ENCODE measurements at regions not wholly inside any gene's neighbourhood (a gene's known extent, or its start where the extent isn't known, plus 50 kb on each side); places are given as distances from the start of the nearest gene placed in this dataset.

GRCh38 chr5:15447209-15447608 lies 52.8 kb upstream of the FBXL7 start:
- no peak for DNase-seq (ENCODE audit: low read depth)
- TF ChIP-seq, protein P1, sequence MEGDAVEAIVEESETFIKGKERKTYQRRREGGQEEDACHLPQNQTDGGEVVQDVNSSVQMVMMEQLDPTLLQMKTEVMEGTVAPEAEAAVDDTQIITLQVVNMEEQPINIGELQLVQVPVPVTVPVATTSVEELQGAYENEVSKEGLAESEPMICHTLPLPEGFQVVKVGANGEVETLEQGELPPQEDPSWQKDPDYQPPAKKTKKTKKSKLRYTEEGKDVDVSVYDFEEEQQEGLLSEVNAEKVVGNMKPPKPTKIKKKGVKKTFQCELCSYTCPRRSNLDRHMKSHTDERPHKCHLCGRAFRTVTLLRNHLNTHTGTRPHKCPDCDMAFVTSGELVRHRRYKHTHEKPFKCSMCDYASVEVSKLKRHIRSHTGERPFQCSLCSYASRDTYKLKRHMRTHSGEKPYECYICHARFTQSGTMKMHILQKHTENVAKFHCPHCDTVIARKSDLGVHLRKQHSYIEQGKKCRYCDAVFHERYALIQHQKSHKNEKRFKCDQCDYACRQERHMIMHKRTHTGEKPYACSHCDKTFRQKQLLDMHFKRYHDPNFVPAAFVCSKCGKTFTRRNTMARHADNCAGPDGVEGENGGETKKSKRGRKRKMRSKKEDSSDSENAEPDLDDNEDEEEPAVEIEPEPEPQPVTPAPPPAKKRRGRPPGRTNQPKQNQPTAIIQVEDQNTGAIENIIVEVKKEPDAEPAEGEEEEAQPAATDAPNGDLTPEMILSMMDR (IDR thresholded peaks at IDR 0.05; ENCODE audit: control insufficient read depth, extremely low read depth, insufficient read depth) = no peak
- H3K4me3 ChIP-seq (ENCODE audit: low read depth, low read length) = no peak overlapping the region

DNA sequence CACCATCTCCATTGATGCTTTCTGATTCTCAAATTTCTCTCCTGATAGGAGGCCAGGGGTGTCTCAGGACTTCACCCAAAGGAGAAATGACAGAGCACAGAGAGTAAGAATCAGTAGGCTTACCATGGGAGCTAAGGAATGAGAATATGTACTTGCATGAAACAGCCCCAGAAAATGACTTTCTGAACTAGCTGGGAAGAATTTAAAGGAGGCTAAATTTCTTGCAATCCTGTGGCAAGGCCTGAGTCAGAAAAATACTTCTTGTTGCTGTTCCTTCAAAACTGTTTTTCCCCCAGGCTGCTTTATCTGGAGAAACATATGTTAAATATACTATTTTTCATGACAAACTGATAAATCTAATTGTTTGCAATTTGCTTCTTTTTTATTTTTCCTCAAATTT lies 53.4 kb upstream of the FBXL7 start:
- TF ChIP-seq, protein P1 (IDR thresholded peaks at IDR 0.05; ENCODE audit: control insufficient read depth, extremely low read depth, insufficient read depth) = no peak
- H3K4me3 ChIP-seq (ENCODE audit: low read depth, low read length) = no peak overlapping the region
- no peak for DNase-seq (ENCODE audit: low read depth)

DNA sequence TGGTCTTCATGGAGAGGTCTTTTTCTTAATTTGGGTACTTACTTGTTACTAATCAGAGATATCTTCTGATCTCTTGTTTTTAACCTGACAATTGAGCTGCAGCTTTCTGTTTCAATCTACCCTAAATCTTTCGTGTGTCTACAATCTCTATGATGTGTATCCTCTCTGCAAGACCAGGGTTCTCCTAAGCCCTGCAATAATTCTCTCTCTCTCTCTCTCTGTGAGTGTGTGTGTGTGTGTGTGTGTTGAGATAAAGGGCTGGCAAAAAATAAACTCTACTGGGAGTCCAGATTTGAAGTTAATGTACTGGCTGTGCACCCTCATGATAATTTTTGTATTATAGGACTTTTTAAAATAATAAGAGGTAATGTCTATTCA lies 57.8 kb upstream of the FBXL7 start:
- H3K4me3 ChIP-seq (ENCODE audit: low read depth, low read length) = no peak overlapping the region
- TF ChIP-seq, protein P1 (IDR thresholded peaks at IDR 0.05; ENCODE audit: control insufficient read depth, extremely low read depth, insufficient read depth) = no peak
- no peak for DNase-seq (ENCODE audit: low read depth)

DNA sequence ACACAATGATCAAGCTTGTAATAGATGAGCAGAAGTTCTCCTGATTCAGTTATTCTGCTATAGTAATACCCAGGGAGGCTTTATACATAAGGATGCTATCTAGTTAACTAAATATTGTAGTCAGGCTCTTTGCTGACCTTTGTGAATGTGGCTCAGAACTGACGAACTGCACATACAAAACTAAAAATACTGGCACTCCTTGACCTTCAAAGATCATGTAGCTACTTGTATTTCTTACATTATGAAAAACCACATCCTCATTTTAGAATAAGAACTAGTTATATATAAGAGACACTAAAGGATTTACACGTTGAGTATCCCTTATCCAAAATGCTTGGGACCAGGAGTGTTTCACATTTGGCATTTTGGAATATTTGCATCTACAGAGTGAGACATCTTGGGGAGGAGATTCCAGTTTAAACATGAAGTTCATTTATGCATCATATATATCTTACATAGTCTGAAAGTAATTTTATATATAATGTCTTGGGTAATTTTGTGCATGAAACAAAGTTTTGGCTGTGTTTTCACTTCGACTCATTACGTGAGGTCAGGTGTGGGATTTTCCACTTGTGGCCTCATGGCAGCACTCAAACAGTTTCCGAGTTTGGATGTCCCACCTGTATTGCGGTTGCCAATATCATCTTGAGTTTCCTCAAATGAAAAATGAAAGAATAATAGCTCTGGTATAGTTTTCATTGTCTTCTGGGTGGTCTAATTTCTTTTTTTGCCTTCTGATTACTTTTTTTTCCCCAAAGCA lies 58.4 kb upstream of the FBXL7 start:
- H3K4me3 ChIP-seq (ENCODE audit: low read depth, low read length) = no peak overlapping the region
- DNase-seq (ENCODE audit: low read depth) = no peak
- TF ChIP-seq, protein P1 (IDR thresholded peaks at IDR 0.05; ENCODE audit: control insufficient read depth, extremely low read depth, insufficient read depth) = no peak

GRCh38 chr5:15440434-15440833 lies 59.5 kb upstream of the FBXL7 start:
- H3K4me3 ChIP-seq (ENCODE audit: low read depth, low read length) = no peak overlapping the region
- TF ChIP-seq, protein P1 (IDR thresholded peaks at IDR 0.05; ENCODE audit: control insufficient read depth, extremely low read depth, insufficient read depth) = no peak
- no peak for DNase-seq (ENCODE audit: low read depth)

GRCh38 chr5:15439801-15440200 lies 60.2 kb upstream of the FBXL7 start:
- no peak for DNase-seq (ENCODE audit: low read depth)
- H3K4me3 ChIP-seq (ENCODE audit: low read depth, low read length) = no peak overlapping the region
- TF ChIP-seq, protein P1 (IDR thresholded peaks at IDR 0.05; ENCODE audit: control insufficient read depth, extremely low read depth, insufficient read depth) = no peak

DNA sequence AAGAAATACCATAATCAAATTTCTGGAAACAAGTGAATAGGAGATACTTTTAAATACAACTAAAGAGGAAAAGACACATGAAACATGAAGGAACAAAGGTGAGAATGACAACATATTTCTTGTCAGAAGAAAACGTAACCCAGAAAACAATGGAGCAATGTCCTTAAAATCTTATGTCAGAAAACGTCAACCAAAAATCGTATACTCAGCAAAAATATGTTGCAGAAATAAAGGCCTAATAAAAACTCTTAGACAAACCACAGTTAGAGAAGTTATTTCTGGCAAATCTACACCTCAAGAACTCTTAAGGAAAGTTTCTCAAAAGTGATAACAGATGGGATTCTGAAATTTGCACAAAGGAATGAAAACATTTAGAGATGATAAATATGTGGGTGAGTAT lies 66.3 kb upstream of the FBXL7 start:
- TF ChIP-seq, protein P1 (IDR thresholded peaks at IDR 0.05; ENCODE audit: control insufficient read depth, extremely low read depth, insufficient read depth) = no peak
- DNase-seq (ENCODE audit: low read depth) = no peak
- H3K4me3 ChIP-seq (ENCODE audit: low read depth, low read length) = no peak overlapping the region
